ENCODE measurements at regions not wholly inside any gene's neighbourhood (a gene's known extent, or its start where the extent isn't known, plus 50 kb on each side); places are given as distances from the start of the nearest gene placed in this dataset.
"Not testable (repeated sequence)": the region's sequence is repeated elsewhere in the genome, so short reads cannot be mapped to it uniquely, and the experiment has no call there.

DNA sequence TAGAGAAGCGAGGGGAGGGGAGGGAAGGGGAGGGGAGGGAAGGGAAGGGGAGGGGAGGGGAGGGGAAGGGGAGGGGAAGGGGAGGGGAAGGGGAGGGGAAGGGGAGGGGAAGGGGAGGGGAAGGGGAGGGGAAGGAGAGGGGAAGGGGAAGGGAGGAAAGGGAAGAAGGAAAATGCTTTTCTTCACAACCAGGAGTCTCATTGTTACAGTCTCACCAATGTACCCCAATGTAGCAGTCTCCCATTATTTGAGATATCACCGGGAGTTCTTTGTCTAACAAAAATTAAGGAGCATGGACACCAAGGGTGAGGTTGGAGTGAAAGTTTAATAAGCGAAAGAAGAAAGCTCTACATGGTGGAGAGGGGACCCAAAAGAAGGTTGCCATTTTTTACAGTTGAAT lies 1148.0 kb upstream of the ACVR2A start:
- intact Hi-C loops (cut with micrococcal nuclease); ATAC-seq; DNase-seq: not testable (repeated sequence)

GRCh38 chr2:146681991-146682390 lies 1162.8 kb upstream of the ACVR2A start:
- DNase-seq (no peak), ATAC-seq (no peak)
- intact Hi-C loops (cut with micrococcal nuclease), result no loop called here

GRCh38 chr2:146678516-146678915 lies 1166.3 kb upstream of the ACVR2A start:
- intact Hi-C loops (cut with micrococcal nuclease), result no loop called here
- ATAC-seq (no peak), DNase-seq (no peak)

DNA sequence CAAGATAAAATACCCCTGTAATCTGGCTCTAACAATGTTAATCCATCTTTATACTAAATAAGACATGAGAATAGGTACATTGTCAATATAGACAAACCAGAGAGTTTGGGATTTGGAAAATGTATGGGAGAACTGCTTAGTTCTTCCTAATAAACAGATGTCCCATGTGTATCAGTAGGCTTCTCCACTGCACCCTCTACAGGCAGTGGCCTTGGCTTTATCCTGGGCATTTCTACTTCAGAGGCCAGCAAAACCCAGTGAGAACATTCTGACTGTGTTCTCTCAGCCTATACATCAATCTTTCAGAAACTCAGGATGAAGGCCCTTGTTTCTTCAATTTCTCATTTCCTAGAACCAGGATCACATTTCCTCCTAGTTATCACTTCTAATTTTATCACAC lies 1167.5 kb upstream of the ACVR2A start:
- intact Hi-C loops (cut with micrococcal nuclease), result no loop called here
- DNase-seq (no peak), ATAC-seq (no peak)

DNA sequence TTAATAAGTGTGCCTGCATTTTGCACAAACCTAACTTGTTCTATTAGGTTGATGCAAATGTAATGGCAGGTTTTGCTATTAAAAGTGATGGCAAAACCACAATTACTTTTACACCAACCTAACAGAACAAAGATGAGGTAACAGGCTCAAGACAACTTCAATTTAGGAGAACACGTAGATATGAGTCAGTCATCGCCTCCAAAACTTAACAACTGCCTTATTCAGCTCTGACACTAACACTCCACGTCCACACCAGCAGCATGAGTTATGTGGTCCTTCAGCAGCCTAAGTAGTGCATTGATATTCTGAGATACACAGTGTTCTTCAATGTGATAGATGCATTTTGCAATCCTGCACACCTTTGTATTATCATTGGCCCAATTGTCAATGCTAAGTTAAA lies 1175.1 kb upstream of the ACVR2A start:
- intact Hi-C loops (cut with micrococcal nuclease), result no loop called here
- ATAC-seq (no peak), DNase-seq (no peak)

DNA sequence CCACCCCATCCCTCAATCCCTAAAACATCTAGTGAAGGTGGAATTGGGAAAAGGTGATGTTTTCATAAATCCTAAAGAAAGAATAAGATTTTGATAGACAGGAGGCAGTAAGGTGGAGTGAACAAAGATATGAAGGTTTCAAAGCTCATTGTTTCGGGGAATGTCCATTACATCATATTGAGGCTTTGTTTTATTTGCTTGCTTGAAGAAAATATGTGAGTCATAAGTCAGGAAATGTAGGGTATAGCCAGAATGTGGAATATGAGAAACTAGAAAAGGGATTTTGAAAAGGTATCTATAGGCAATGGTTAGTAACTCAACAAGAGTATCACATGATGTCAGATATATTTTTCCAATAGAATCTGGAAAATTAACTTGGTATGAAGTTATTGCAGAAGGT lies 1178.5 kb upstream of the ACVR2A start:
- DNase-seq (no peak), ATAC-seq (no peak)
- intact Hi-C loops (cut with micrococcal nuclease), result no loop called here

DNA sequence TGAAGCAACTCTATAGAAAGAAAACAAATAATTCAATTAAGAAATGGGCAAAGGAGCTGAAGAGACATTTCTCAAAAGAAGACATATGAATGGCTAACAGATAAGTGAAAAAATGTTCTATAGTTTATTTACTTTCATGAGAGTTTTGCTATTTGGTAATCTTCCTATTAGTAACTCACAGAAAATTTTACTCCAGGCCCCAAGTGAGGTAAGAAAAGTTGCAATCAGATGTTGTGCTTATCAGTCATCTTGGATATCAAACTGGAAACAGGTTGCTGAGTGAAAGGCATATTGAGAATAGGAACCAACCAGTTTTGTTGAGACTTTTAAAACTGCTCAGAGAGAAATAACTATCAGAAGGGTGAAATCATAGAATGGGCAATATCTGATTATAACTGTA lies 1179.0 kb upstream of the ACVR2A start:
- intact Hi-C loops (cut with micrococcal nuclease), result no loop called here
- no peak for DNase-seq
- no peak for ATAC-seq

DNA sequence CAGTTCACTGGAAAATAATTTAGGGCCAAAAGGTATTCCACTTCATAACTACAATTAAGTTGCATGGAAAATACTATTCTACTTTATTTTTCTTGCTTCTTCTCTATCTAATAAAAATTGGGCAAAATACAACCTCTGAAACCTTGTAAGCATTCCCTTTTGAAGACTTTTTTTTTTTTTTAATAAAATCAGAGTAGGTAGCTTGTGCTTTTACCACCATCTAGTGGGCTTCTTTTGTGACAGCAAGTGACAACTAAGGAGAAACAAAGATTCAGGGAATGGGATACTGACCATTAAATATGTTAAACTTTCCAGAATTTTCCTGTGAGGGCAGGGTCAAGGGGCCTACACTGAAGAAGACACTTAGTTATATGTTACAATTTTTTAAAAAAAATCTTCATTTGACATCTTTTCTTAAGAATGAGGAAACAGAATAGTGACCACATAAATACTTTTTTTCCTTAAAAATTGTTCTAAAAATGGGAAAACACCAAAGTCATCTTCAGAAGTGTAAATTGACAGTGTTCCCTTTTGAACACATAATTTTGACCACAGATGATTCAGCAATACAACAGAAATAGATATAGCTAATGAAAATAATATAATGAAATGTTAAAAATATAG lies 1183.2 kb upstream of the ACVR2A start:
- ATAC-seq (no peak), DNase-seq (no peak)
- intact Hi-C loops (cut with micrococcal nuclease), result no loop called here

GRCh38 chr2:146659976-146660375 lies 1184.9 kb upstream of the ACVR2A start:
- intact Hi-C loops (cut with micrococcal nuclease), result no loop called here
- DNase-seq (no peak), ATAC-seq (no peak)

DNA sequence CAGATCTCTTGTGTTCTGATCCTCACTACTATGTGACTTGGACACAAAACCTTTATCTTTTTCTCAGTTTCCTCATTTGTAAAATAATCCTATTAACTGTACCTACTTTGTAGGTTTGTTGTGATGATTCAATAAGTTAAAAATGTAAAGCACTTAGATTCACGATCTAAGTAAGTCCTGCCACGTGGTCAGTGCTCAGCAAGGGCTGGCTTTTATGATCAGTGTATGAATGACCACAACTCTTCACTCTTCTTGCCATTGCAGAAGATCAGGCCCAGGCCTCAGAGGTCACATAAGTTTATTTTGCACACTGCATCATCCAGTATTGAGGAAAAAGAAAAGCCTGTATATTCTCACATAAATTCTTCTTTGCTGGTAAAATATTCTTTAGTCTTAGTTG lies 1192.5 kb upstream of the ACVR2A start:
- intact Hi-C loops (cut with micrococcal nuclease), result no loop called here
- ATAC-seq (no peak), DNase-seq (no peak)

- DNase-seq (no peak), ATAC-seq (no peak)
- intact Hi-C loops (cut with micrococcal nuclease), result no loop called here
Observed at GRCh38 chr2:146651361-146651760, 1193.5 kb upstream of the ACVR2A start.

- ATAC-seq (no peak), DNase-seq (no peak)
- intact Hi-C loops (cut with micrococcal nuclease), result no loop called here
Observed at GRCh38 chr2:146642066-146642465, 1202.8 kb upstream of the ACVR2A start.

GRCh38 chr2:146634230-146635097 lies 1210.4 kb upstream of the ACVR2A start:
- no peak for DNase-seq
- intact Hi-C loops (cut with micrococcal nuclease), result no loop called here
- no peak for ATAC-seq

GRCh38 chr2:146633159-146633558 lies 1211.7 kb upstream of the ACVR2A start:
- intact Hi-C loops (cut with micrococcal nuclease), result no loop called here
- ATAC-seq (no peak), DNase-seq (no peak)

DNA sequence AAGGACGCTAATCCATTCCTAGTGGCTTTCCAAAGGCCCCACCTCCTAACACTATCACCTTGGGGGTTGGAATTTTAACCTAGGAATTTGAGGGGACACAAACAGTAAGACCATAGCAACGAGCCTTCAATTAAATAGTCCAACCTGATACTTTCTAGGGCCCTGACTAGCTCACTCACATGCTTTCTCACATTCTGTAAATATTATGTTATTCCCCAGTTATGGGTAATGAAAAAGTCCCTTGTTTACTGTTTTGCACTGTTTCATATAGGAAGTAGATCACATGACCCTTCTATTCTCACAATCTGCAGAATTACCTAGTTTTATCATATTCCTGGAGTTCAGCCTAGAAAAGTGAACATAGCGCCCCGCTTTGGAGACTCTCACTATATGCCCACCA lies 1212.1 kb upstream of the ACVR2A start:
- no peak for DNase-seq
- ATAC-seq, result no peak
- intact Hi-C loops (cut with micrococcal nuclease), result no loop called here

GRCh38 chr2:146624430-146625160 lies 1220.2 kb upstream of the ACVR2A start:
- intact Hi-C loops (cut with micrococcal nuclease), result no loop called here
- ATAC-seq (no peak), DNase-seq (no peak)

- ATAC-seq, result no peak
- intact Hi-C loops (cut with micrococcal nuclease), result no loop called here
- no peak for DNase-seq
Observed at GRCh38 chr2:146623771-146624170, 1221.1 kb upstream of the ACVR2A start.

DNA sequence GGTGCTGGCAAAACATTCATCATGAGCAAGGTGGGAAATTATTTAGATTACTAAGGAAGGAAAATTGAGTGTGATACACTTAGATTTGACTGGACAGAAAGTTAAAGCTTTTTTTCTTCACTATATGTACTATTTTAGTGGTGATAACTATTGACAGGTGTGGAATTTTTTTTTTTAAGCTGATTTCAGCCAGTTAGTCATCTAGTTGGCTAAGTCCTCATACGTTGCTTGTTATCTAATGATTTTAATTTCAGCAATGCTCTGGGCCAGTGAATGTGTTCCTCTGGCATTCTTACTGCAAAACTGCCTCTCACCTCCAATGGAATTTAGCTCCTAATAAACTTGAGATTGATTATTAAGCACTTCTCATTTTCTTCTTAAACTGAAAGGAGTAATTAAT lies 1223.2 kb upstream of the ACVR2A start:
- intact Hi-C loops (cut with micrococcal nuclease), result no loop called here
- no peak for ATAC-seq
- no peak for DNase-seq

- no peak for ATAC-seq
- intact Hi-C loops (cut with micrococcal nuclease), result no loop called here
Observed at GRCh38 chr2:146615778-146616177, 1229.1 kb upstream of the ACVR2A start.

DNA sequence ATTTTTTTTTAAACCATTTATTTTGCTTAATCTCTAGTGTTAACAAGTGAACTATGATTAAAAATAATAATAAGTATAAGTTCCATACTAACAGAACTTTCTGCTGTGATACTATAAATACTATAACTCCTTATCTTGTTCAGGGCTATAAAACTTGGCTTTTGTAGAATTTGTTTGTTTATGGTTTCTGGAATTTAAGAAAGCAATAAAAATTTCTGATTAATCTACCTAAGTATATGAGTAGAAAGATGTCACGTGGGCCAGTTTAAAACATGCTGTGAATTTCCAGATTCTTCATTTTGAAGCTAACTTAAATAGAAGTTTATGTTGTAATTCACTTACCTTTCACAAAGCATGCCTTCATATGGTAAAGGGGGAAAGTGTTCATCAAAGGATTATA lies 1236.3 kb upstream of the ACVR2A start:
- intact Hi-C loops (cut with micrococcal nuclease), result no loop called here
- no peak for ATAC-seq
- no peak for DNase-seq

More at GRCh38 chr2:146615778-146616177, 1229.1 kb upstream of the ACVR2A start:
- no peak for DNase-seq

Data from left ventricle myocardium superior (tissue), 1 donor.